GM12878 (cell line): ENCODE measurements at regions not wholly inside any gene's neighbourhood (a gene's known extent, or its start where the extent isn't known, plus 50 kb on each side); places are given as distances from the start of the nearest gene placed in this dataset.

Experiments used
- ATAC-seq: fragments of 200-7000 bp; cut with Tn5 transposase; 3 replicates; pipeline ENCODE4 v1.9.1; 2020; ENCODE audit warnings: mild to moderate bottlenecking, moderate library complexity
- BruUV-seq: library from RNA; stranded (reverse); fragments of 400-500 nt; replicated peaks from 2 replicates; lab custom pipeline; 2021; lab: Mats Ljungman, UMichigan
- CTCF ChIA-PET: fragments of 300-600 bp; sonication (Branson Sonifier 250); formaldehyde crosslinking; extraction: SDS; loops from one replicate; lab custom pipeline; 2021; ENCODE audit warnings: inconsistent platforms; lab: Yijun Ruan, JAX
- POLR2A ChIA-PET: fragments of 350-600 bp; formaldehyde crosslinking; extraction: SDS; loops from one replicate; lab custom pipeline; 2021; ENCODE audit warnings: inconsistent platforms; lab: Charles Lee
- RAD21 ChIA-PET: fragments of 300-600 bp; sonication (Branson Sonifier 250); formaldehyde crosslinking; loops from one replicate; lab custom pipeline; 2023; ENCODE audit warnings: antibody characterized with exemption; ENCODE audit not compliant: unreplicated experiment; lab: Charles Lee
- SMC1A ChIA-PET: fragments of 300-600 bp; sonication (Branson Sonifier 250); formaldehyde crosslinking; loops from one replicate; lab custom pipeline; 2023; ENCODE audit not compliant: unreplicated experiment, uncharacterized antibody; lab: Charles Lee
- DNase-seq: peaks from one replicate; pipeline ENCODE4 v3.0.0-alpha.2; 2011; ENCODE audit warnings: low read depth, low spot score
- FAIRE-seq: peaks from 3 replicates; lab custom pipeline; 2011; peaks lifted over from hg19 to GRCh38; lab: Jason Lieb, UNC
- H2AFZ ChIP-seq: 2 replicates; pipeline ENCODE4 v1.6.0; 2011; ENCODE audit warnings: low read depth, low read length, control low read depth; ENCODE audit not compliant: control insufficient read depth
- H3K27ac ChIP-seq: 2 replicates; pipeline ENCODE4 v1.5.1; 2011; ENCODE audit warnings: control low read depth; ENCODE audit not compliant: control insufficient read depth, insufficient read depth
- H3K27me3 ChIP-seq, 2 experiments: replicated peaks in 1 of 2; 2 replicates each; pipeline versions ENCODE4 v1.6.0 to v1.6.1; 2011; ENCODE audit warnings: low read length in 1 of 2; ENCODE audit not compliant: control insufficient read depth in 2 of 2, insufficient read depth in 2 of 2
- H3K36me3 ChIP-seq, 2 experiments: 2 replicates each; pipeline ENCODE4 v1.5.1; 2011; ENCODE audit warnings: low read length in 1 of 2; ENCODE audit not compliant: control insufficient read depth in 2 of 2, insufficient read depth in 2 of 2
- H3K4me1 ChIP-seq: 2 replicates; pipeline ENCODE4 v1.6.1; 2011; ENCODE audit warnings: mild to moderate bottlenecking, low read length, moderate library complexity, mixed read lengths; ENCODE audit not compliant: control insufficient read depth, insufficient read depth
- H3K4me2 ChIP-seq: 2 replicates; pipeline ENCODE4 v1.6.0; 2011; ENCODE audit warnings: control low read depth; ENCODE audit not compliant: control insufficient read depth, insufficient read depth
- H3K4me3 ChIP-seq: fragments of 200-600 bp; sonication (generic); 2 replicates; pipeline ENCODE4 v1.5.1; 2016
- H3K79me2 ChIP-seq: 2 replicates; pipeline ENCODE4 v1.6.0; 2011; ENCODE audit warnings: low read length; ENCODE audit not compliant: control insufficient read depth, insufficient read depth
- H3K9ac ChIP-seq: 2 replicates; pipeline ENCODE4 v1.8.0; 2011; ENCODE audit warnings: low read length, control low read depth, mixed read lengths; ENCODE audit not compliant: control insufficient read depth, insufficient read depth
- H3K9me3 ChIP-seq: replicated peaks from 3 replicates; pipeline ENCODE4 v1.5.1; 2011; ENCODE audit warnings: mild to moderate bottlenecking, low read length; ENCODE audit not compliant: control insufficient read depth, insufficient read depth
- H4K20me1 ChIP-seq: 2 replicates; pipeline ENCODE4 v1.6.0; 2011; ENCODE audit not compliant: control insufficient read depth, insufficient read depth
- FOXM1 ChIP-seq: IDR thresholded peaks from 2 replicates; pipeline ENCODE4 v1.6.1; 2012; ENCODE audit warnings: low read depth, mild to moderate bottlenecking, inconsistent platforms, low read length, moderate library complexity
- IKZF1 ChIP-seq: fragments of 450-650 bp; conservative IDR thresholded peaks from 2 replicates; pipeline ENCODE4 v1.6.1; 2017; ENCODE audit warnings: antibody characterized with exemption, mild to moderate bottlenecking
- SMAD5 ChIP-seq: IDR thresholded peaks from 2 replicates; pipeline ENCODE4 v1.6.1; 2016; ENCODE audit warnings: antibody characterized with exemption, low read depth
- WGBS: methylation state at CpG from one replicate; pipeline ENCODE4 v1.1.6; 2016; ENCODE audit warnings: low lambda C conversion rate; ENCODE audit not compliant: insufficient replicate concordance, insufficient coverage; ENCODE audit errors: missing lambda C conversion rate; 5-methylcytosine and 5-hydroxymethylcytosine counted together
- in situ Hi-C: fragments of 300-500 bp; cut with MboI; formaldehyde crosslinking; loops from 9 replicates; pipeline ENCODE4 v1.14.3; 2018; ENCODE audit warnings: mixed read lengths
- intact Hi-C: fragments of 100-400 bp; cut with micrococcal nuclease; formaldehyde crosslinking; loops from one replicate; pipeline ENCODE4 v1.14.2; 2022; ENCODE audit not compliant: unreplicated experiment
- TF ChIP-seq, protein P1 (sequence below), 3 experiments: IDR thresholded peaks in 2 of 3; conservative IDR thresholded peaks in 1 of 3; 2 replicates each; pipeline ENCODE4 v1.5.1; 2011; ENCODE audit warnings: low read depth in 3 of 3, low read length in 3 of 3, mild to moderate bottlenecking in 3 of 3, control low read depth in 2 of 3, moderate library complexity in 2 of 3, inconsistent platforms in 1 of 3, mixed read lengths in 1 of 3; ENCODE audit not compliant: control insufficient read depth in 2 of 3, insufficient read depth in 1 of 3; ENCODE audit errors: extremely low read depth in 1 of 3

DNA sequence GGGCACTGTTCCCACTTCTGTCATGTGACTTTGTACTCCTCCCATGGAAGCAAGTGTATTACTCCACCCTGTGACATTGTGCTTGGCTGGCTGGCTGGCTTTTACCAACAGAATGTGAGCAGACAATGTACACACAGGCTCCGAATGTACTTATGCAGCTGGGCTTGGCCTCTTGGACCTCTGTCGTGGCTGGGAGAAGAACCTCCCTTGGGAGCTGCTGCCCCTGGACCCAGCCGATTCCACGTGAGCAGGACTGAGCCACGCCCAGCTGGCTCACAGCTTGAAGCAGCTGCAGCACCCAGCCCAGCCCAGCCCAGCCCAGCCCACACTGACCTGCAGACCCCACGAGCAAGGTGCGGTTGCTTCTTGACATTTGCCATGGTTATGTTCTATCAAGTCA lies 177.5 kb downstream of the RBFOX3 start:
- no peak for DNase-seq
- no peak overlapping the region for H3K4me2 ChIP-seq
- intact Hi-C loops: no loop called here
- H3K27ac ChIP-seq: no peak overlapping the region
- 28% methylated on average over 7 of the region's 7 CpGs for WGBS
- no peak overlapping the region for H2AFZ ChIP-seq
- ChIA-PET CTCF (no interaction called here), POLR2A (no interaction called here)
- no peaks in the 10 kb centered on the region for H3K9me3 ChIP-seq
- no peaks in the 10 kb centered on the region for H3K36me3 ChIP-seq
- ATAC-seq: no peak
- no peak for TF ChIP-seq FOXM1
- TF ChIP-seq, protein P1, sequence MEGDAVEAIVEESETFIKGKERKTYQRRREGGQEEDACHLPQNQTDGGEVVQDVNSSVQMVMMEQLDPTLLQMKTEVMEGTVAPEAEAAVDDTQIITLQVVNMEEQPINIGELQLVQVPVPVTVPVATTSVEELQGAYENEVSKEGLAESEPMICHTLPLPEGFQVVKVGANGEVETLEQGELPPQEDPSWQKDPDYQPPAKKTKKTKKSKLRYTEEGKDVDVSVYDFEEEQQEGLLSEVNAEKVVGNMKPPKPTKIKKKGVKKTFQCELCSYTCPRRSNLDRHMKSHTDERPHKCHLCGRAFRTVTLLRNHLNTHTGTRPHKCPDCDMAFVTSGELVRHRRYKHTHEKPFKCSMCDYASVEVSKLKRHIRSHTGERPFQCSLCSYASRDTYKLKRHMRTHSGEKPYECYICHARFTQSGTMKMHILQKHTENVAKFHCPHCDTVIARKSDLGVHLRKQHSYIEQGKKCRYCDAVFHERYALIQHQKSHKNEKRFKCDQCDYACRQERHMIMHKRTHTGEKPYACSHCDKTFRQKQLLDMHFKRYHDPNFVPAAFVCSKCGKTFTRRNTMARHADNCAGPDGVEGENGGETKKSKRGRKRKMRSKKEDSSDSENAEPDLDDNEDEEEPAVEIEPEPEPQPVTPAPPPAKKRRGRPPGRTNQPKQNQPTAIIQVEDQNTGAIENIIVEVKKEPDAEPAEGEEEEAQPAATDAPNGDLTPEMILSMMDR (IDR thresholded peaks at IDR 0.05 in 2 of 3, conservative IDR thresholded peaks at IDR 0.05 in 1 of 3; ENCODE audit: control insufficient read depth in 2 of 3, extremely low read depth in 1 of 3, insufficient read depth in 1 of 3, low read depth in 3 of 3, low read length in 3 of 3): no peak
- TF ChIP-seq, all 136 proteins: peak for 0
- H3K4me1 ChIP-seq: no peaks in the 10 kb centered on the region
- FAIRE-seq: no peak
- SMC1A ChIA-PET: no interaction called here
- no peaks in the 10 kb centered on the region for H4K20me1 ChIP-seq
- RAD21 ChIA-PET: no interaction called here
- in situ Hi-C loops: no loop called here
- no TSS peak for BruUV-seq
- no peak overlapping the region for H3K9ac ChIP-seq
- no peak overlapping the region for H3K4me3 ChIP-seq
- H3K27me3 ChIP-seq: no peaks in the 10 kb centered on the region; a peak in 2 of 4 replicates
- no peaks in the 10 kb centered on the region for H3K79me2 ChIP-seq

DNA sequence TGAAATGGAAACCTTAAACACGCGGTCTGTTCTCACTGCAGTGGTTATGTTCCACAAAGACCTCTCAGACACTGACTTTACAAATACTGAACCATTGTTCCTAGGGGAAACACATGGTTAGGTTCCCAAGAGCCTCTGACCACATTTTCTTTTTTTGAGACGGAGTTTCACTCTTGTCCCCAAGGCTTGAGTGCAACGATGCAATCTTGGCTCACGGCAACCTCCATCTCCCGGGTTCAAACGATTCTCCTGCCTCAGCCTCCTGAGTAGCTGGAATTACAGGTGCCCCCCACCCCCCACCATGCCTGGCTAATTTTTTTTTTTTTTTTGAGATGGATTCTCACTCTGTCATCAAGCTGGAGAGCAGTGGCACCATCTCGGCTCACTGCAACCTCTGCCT lies 179.7 kb downstream of the RBFOX3 start:
- intact Hi-C loops (no loop called here), in situ Hi-C loops (no loop called here)
- no TSS peak for BruUV-seq
- no peaks in the 10 kb centered on the region for H3K9me3 ChIP-seq
- ChIA-PET SMC1A (no interaction called here), POLR2A (interaction anchor here (0.6 kb wide), 1 partner anchor 1096 kb away, joined by 4 read pairs; no protein-coding TSS in a partner anchor), CTCF (no interaction called here), RAD21 (no interaction called here)
- no peaks in the 10 kb centered on the region for H3K79me2 ChIP-seq
- H3K4me2 ChIP-seq: no peak overlapping the region
- no peak overlapping the region for H3K9ac ChIP-seq
- DNase-seq (no peak), FAIRE-seq (no peak), ATAC-seq (no peak)
- 0 out of 2 replicates have a peak, but pooled peaks have one; percentile 16 for TF ChIP-seq IKZF1
- no peak for TF ChIP-seq SMAD5
- no peak overlapping the region for H3K4me3 ChIP-seq
- peaks cover 0 to 2% of the 10 kb centered on the region in 2 experiments; a peak in 2 of 4 replicates for H3K27me3 ChIP-seq
- H3K27ac ChIP-seq: no peak overlapping the region
- no peak overlapping the region for H2AFZ ChIP-seq
- H3K4me1 ChIP-seq: no peaks in the 10 kb centered on the region
- 61% methylated on average over 8 of the region's 8 CpGs for WGBS
- H4K20me1 ChIP-seq: no peaks in the 10 kb centered on the region
- H3K36me3 ChIP-seq: no peaks in the 10 kb centered on the region
